Cardiac muscle cell (in vitro differentiated cells and primary cell): ENCODE measurements at regions not wholly inside any gene's neighbourhood (a gene's known extent, or its start where the extent isn't known, plus 50 kb on each side); places are given as distances from the start of the nearest gene placed in this dataset.
"Not testable (repeated sequence)": the region's sequence is repeated elsewhere in the genome, so short reads cannot be mapped to it uniquely, and the experiment has no call there.

ENCODE experiments used
- DNase-seq, 2 donors: peaks; one replicate each; pipeline versions ENCODE4 v3.0.0 to v3.0.0-alpha.2; 2010 to 2017; ENCODE audit warnings: low read depth in 1 of 2, low spot score in 1 of 2
- H3K27ac ChIP-seq: fragments of 200-600 bp; sonication (generic); 2 replicates; pipeline ENCODE4 v1.5.1; 2016
- H3K27me3 ChIP-seq: fragments of 200-600 bp; sonication (generic); 2 replicates; pipeline ENCODE4 v1.6.0; 2016; ENCODE audit warnings: control low read depth
- H3K36me3 ChIP-seq: fragments of 200-600 bp; sonication (generic); 2 replicates; pipeline ENCODE4 v1.5.1; 2016; ENCODE audit warnings: control low read depth
- H3K4me1 ChIP-seq: fragments of 200-600 bp; sonication (generic); 2 replicates; pipeline ENCODE4 v1.8.1; 2017; ENCODE audit warnings: low read depth, mild to moderate bottlenecking, mixed run types
- H3K4me3 ChIP-seq: fragments of 200-600 bp; sonication (generic); 2 replicates; pipeline ENCODE4 v1.5.1; 2016; ENCODE audit warnings: mild to moderate bottlenecking
- H3K9me3 ChIP-seq: fragments of 200-600 bp; sonication (generic); 2 replicates; pipeline ENCODE4 v1.5.1; 2017; ENCODE audit warnings: low read depth, mild to moderate bottlenecking, control low read depth
- TF ChIP-seq, protein P1 (sequence below): IDR thresholded peaks from 2 replicates; pipeline ENCODE4 v1.5.1; 2012; ENCODE audit warnings: low read depth, mild to moderate bottlenecking, low read length

DNA sequence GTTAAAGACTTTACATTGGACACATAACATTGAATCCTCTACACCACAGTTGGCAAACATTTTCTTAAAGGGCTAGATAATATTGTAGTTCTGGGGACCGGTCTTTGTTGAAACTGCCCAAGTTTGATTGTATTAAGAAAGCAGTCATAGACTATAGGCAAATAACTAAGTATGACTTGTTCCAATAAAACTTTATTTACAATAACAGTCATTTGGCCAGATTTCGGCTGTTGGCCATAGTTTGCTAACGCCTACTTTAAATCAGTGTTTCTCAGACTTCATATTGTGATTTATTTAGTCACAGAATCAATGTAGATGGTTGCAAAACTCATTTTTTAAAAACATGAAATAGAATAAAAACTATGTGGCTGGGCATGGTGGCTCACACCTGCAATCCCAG is 531.8 kb downstream of the XYLT1 start:
- Histone ChIP-seq H3K27me3 (no peaks in the 10 kb centered on the region), H3K27ac (no peak overlapping the region), H3K9me3 (no peaks in the 10 kb centered on the region), H3K4me1 (peaks cover 7% of the 10 kb centered on the region), H3K36me3 (no peaks in the 10 kb centered on the region), H3K4me3 (no peak overlapping the region)
- TF ChIP-seq, protein P1, sequence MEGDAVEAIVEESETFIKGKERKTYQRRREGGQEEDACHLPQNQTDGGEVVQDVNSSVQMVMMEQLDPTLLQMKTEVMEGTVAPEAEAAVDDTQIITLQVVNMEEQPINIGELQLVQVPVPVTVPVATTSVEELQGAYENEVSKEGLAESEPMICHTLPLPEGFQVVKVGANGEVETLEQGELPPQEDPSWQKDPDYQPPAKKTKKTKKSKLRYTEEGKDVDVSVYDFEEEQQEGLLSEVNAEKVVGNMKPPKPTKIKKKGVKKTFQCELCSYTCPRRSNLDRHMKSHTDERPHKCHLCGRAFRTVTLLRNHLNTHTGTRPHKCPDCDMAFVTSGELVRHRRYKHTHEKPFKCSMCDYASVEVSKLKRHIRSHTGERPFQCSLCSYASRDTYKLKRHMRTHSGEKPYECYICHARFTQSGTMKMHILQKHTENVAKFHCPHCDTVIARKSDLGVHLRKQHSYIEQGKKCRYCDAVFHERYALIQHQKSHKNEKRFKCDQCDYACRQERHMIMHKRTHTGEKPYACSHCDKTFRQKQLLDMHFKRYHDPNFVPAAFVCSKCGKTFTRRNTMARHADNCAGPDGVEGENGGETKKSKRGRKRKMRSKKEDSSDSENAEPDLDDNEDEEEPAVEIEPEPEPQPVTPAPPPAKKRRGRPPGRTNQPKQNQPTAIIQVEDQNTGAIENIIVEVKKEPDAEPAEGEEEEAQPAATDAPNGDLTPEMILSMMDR: no peak
- DNase-seq: no peak

DNA sequence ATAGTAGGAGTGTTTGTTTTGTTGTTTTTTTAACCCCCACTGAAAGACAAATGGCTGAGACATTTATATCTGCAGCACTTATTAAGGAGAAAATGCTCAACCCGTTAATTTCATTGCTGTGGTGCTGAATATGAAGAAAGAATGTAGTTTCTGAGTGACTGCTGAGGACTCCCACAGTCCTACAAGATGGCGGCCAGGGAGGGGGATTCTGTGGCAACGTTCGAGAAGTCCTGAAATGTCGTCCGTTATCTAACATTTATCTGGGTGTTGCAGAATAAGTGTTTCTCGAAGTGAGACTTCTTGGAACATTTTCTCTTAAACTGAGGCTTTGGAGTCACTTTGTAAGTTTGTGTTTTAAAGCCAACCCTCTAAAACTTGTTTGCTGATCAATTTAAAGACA is 530.4 kb downstream of the XYLT1 start:
- TF ChIP-seq, protein P1: no peak
- Histone ChIP-seq H3K4me1 (peaks cover 7% of the 10 kb centered on the region), H3K9me3 (no peaks in the 10 kb centered on the region), H3K4me3 (no peak overlapping the region), H3K27me3 (no peaks in the 10 kb centered on the region), H3K36me3 (no peaks in the 10 kb centered on the region), H3K27ac (no peak overlapping the region)
- no peak for DNase-seq

DNA sequence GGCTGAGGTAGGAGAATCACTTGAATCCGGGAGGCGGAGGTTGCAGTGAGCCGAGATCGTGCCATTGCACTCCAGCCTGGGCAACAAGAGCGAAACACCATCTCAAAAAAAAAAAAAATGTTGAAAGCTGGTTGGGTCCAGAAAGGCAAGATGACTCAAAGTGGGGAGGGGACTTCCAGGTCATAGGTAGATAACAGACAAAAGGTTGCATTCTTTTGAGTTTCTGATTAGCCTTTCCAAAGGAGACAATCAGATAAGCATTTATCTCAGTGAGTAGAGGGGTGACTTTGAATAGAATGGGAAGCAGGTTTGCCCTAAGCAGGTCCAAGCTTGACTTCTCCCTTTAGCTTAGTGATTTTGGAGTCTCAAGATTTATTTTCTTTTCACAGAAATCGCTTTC is 527.9 kb downstream of the XYLT1 start:
- not testable (repeated sequence) for DNase-seq, H3K4me3 ChIP-seq, H3K27ac ChIP-seq, H3K9me3 ChIP-seq, H3K4me1 ChIP-seq, H3K27me3 ChIP-seq, H3K36me3 ChIP-seq

DNA sequence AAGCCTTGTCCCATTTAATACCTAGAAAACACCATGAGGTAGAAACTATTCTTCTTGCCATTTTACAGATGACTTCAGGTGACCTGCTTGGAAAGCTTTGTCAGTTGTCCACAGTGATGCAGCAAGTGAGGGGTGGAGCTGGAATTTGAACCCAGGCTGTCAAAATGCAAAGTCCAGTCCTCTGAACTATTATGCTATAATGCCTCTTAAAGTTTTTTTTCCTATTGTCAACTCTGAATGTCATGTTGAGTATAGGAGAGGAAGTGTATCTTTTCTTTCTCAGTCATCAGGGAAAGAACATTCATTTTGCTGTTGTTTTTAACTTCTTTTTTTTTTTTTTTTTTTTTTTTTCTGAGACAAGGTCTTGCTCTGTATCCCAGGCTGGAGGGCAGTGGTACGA is 525.6 kb downstream of the XYLT1 start:
- Histone ChIP-seq H3K4me1 (no peaks in the 10 kb centered on the region), H3K27ac (no peak overlapping the region), H3K27me3 (no peaks in the 10 kb centered on the region), H3K4me3 (no peak overlapping the region), H3K36me3 (no peaks in the 10 kb centered on the region), H3K9me3 (no peaks in the 10 kb centered on the region)
- TF ChIP-seq, protein P1: no peak
- no peak for DNase-seq

DNA sequence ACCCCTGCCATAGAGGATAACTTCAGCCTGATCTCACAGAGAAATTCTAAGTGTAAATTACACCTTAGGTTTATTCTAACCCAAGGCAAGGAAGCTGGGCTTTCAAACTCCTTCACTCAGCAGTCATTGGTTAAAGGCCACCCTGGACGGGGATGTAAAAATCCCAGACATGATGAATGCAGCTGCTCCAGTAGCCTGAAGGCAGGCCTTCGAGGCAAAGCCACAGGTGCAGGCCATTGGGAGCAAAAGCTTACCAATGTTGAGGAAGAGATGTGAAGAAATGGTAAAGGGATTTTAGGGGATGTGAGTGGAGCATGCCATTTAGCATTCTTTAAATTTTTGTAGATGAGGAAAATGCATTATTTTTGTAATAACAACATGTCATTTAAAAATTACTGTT is 514.4 kb downstream of the XYLT1 start:
- H3K4me3 ChIP-seq: no peak overlapping the region
- TF ChIP-seq, protein P1: no peak
- H3K36me3 ChIP-seq: no peaks in the 10 kb centered on the region
- no peak for DNase-seq
- H3K4me1 ChIP-seq: no peaks in the 10 kb centered on the region
- H3K27me3 ChIP-seq: no peaks in the 10 kb centered on the region
- H3K27ac ChIP-seq: no peak overlapping the region
- H3K9me3 ChIP-seq: no peaks in the 10 kb centered on the region

DNA sequence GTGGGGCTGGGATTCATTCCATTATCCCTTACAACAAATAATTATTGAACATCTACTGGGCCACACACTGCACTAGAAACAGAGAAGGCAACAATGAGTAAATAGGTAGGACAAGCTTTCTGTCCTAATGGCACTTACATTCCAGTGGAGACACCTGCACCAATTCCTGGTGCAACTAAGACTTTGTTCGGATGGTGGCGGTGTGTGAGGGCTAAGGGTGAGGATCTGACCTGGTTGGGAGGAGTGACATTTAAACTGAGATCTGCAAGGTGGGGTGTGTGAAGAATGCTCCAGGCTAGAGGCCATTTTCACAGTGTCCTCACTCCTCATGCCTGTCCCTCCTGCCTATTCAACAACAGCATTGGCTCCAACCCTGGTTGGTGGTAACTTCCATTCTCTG is 510.0 kb downstream of the XYLT1 start:
- Histone ChIP-seq H3K27ac (no peak overlapping the region), H3K36me3 (no peaks in the 10 kb centered on the region)

More for the DNA sequence above, 510.0 kb downstream of the XYLT1 start:
- DNase-seq: no peak
- TF ChIP-seq, protein P1: no peak
- Histone ChIP-seq H3K9me3 (no peaks in the 10 kb centered on the region), H3K27me3 (no peaks in the 10 kb centered on the region), H3K4me3 (no peak overlapping the region), H3K4me1 (no peaks in the 10 kb centered on the region)
